Effector CD4-positive, alpha-beta T cell (primary cell): ENCODE measurements at regions not wholly inside any gene's neighbourhood (a gene's known extent, or its start where the extent isn't known, plus 50 kb on each side); places are given as distances from the start of the nearest gene placed in this dataset.

ENCODE experiments used
- DNase-seq: peaks from one replicate; pipeline ENCODE4 v3.0.0-alpha.2; 2020

DNA sequence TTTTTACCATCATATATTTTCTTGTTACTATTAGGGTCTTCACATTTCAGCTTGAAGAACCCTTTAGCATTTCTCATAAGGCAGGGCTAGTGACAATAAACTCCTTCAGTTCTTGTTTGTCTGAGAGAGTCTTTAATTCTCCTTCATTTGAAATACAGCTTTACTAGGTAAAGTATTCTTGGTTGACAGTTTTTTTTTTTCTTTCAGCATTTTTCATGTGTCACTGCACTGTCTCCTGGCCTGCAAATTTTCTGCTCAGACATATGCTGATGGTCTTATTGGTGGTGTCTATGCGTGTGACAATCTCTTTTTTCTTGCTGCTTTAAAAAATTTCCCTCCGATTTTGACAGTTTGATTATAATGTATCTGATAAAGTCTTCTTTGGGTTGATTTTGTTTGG is 399.9 kb downstream of the SH3GL2 start:
- no peak for DNase-seq

DNA sequence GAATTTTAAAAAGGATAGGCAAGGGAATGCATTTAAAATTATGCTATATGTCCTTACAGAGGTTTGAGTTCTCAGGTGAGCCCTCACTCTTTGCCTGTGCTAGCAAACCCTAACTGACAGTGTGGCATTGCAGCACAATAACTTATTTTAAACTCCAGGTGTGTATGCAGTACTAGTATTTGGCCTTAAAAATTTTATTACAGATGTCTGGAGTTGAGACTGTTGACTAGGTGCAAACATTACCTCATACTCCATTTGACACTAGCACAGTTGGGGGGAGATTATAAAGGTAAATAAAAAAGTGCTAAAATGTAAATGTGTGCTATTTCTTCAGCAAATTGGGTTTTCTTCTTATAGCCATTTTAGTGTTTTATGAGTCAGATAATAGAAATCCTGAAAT is 407.7 kb downstream of the SH3GL2 start:
- no peak for DNase-seq

DNA sequence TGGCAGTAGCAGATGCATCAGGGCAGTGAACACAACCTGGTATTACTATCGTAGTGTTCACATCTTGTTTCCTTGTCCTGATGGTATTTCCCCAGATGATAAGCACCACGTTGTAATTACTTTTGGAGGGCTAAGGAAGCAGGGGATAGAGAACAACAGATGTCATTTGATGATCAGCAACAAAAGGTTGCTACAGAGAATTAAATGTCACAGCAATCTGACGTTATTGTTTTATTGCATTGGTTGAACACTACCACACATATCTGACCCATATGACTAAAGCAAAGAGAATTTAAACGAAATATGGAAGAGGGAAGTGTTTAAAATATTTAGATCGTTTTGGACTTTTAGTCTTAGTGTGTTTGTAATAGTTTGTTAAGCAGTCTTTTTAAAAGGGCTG is 408.3 kb downstream of the SH3GL2 start:
- DNase-seq, result no peak

DNA sequence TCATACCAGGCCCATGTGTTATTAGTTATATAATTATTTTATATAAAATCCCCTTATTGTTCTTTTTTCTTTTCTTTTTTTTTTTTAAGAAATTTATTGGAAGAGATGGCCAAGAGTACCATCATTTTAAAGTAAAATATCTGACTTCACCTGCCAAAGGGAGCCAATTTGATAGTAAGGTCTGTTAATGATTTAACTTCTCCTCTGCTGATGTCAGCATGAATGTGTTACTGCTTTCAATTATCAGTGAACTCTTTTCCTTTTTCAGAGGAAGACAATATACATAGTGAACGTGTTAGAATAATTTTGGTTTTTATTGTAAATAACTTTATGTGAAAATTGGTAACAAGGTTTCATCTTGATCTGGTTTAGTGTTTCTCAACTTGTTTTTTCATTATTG is 409.6 kb downstream of the SH3GL2 start:
- DNase-seq, result no peak

DNA sequence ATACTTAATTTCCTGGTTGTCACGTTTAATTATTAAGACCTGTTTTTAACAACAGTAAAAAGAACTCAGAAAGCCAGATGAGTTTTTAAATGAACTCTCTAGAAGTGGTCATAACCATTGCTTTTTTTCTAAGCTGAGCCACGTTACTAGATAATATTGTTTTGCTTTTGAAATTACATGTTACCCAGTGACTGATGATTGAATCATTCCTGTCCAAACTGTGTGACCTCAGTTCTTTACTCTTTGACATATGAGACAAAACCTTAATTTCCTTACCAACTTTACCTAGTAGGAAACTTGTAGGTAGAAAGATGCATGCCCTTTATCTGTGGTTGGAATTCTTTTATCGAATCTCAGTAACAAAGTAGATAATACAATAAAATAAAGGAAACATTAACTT is 411.7 kb downstream of the SH3GL2 start:
- no peak for DNase-seq

DNA sequence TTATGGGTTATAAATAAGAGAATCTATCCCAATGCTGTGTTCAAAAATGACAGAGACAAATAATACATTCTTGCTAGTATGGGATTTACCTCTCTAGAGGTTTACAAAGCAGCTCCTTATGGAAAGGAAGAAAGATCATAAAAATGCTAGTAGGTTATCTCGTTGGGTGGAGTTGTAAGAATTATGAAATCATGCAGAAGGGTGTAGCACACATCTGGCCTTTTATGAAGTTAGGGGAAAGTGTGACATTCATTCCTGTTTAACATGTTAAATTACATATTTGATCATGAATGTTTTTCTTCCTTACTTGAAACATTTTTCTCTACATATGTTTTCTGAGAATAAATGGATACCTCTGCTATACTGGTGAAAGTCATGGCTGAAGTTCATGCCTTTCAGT is 414.2 kb downstream of the SH3GL2 start:
- no peak for DNase-seq

DNA sequence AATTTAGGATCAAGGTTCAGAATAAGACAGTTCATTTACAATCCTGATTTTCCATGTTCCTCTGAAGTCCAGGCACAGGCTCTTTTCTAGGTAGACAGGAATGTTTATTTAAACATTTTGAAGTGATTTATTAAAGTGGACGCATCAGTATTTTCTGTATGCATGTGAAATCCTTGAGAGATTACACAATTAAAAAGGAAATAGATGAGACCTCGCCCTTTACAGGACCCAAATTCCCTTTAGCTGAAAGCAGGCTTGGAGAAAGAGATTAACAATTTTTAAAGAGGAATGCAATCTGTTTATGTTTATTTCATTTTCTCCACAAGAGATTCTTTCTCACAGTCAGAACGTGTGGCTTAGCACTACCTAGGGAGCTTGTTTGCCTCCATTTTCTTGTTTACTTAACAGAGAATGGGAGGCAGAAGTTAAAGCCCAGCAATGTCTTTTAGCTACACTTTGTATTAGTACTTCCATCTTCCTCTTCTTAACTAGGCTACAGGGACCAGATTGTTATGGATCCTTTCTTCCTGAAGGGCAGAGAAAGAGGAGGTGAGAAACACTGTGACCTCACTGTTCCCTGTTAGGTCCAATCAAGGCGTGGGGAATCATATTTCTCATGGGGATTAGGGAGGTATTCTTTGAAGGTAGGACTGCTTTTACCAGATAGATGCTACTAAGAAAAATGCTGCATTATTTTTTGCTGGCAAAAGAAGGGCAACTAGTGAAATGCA is 416.0 kb downstream of the SH3GL2 start:
- no peak for DNase-seq

DNA sequence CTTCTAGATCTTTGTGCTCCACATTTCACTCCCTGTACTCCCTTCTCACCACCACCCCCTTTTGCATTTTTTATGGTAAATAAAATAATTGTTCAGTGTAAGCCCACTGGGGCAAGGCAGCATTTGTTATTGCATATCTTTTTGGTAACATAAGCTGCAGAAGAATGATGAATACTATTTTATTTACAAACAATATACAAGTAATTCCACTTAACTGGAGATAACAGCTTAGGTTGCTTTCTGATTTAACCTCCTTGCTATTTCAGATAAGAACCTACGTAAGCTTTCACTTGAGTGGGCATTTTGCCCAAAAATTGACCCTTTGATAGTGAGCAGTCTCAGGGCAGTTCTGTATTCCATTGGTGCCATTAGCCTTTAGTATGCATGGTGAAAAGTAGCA is 417.9 kb downstream of the SH3GL2 start:
- DNase-seq, result no peak

DNA sequence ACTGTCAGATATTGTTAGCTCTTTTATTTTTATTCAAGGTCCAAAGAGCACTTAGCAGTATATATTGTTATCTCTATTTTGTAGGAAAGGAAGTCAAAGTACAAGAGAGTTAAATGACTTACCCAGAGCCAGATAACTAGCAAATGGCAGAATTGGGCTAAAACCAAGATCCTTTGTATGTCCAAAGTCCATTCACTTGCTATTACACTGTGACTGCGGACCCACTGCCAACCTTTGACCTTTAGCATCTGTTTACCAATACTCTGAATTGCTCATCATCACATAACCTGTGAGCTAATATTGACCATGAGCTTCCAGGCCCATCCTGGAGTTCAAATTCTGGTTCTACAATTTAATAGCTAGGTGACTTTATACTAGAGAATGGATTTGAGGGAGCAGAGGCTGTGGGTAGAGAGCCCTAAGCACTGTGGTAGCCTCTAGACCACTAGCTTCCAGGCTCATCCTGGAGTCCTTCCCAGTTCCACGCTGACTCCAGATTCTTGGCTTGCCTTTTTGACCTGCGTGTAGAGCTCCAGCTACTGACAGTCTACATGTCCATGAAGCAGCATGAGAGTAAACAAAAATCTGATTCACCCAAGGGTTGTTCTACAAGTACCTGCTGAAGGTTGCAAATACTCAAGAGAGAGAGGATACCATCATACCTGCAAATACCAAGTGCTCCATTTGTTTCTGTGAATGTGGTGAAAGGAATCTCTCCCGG is 424.0 kb downstream of the SH3GL2 start:
- no peak for DNase-seq

DNA sequence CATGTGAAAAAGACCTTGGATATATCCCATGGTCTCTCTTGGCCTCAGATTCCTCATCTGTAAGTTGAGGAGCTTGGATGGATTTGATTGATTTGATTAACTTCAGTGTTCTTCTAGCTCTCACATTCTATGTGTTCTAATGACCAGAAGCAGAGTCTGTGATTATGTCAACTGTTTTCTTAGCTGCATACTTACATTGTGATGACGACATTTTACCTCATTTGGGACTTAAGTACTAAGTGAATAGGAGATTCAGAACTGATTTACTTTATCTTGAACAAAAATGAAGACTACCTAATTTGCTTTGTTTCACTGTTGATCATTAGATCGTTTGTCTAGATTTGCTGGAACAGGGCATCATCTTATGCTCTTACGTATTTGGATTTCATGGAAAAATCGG is 427.7 kb downstream of the SH3GL2 start:
- no peak for DNase-seq

DNA sequence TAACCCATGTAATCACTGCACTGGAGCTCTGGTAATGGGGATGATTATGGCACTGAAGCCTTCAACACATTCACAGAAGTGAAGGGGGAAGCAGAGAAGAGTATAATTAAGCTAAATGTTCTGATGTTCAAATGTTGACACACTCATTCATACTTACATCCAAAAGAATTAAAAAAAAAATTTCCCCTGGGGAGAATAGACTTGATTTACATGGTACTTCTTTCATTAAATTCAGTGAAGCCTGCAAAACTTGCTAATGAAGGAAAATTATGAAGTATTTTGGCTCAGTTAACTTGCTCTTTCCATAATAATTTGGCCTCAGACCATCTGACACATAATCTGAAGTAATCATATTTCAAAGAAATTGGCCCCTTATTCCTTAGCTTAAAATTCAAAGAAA is 428.8 kb downstream of the SH3GL2 start:
- DNase-seq, result no peak

DNA sequence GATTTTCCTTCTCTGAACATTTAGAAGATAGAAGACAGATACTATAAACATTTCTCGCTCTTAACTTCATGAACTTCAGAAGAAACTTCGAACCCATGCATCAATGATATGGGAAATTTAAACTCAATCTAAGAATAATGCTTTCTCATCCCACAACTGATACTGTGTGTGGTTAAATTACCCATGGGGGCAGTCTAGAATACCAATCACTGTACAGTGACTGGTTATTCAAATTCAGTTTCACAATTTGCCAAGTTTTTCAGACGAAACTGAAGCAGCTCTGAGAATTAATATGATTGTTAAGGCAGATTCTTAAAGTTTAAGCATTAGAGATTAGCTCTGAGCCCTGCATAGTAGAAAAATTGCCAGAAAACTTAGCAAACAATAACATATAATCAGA is 431.0 kb downstream of the SH3GL2 start:
- no peak for DNase-seq

DNA sequence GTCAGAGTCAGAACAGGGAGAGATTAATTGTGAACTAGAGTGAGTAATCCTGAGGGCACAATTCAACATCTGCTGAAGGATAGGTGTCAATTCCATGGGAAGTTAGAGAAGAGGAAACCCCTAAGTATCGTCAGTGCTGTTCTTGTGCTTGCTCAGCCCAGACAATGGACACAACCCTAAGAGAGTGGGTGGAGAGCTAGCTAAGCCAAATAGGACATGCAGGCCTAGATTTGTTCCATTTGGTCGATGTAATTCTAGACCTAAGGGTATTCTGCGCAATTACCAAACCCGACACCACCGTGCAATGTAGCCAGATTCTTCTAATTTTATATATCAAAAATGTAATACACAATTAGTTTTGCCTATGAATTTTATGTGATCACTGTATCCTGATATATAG is 431.6 kb downstream of the SH3GL2 start:
- no peak for DNase-seq

DNA sequence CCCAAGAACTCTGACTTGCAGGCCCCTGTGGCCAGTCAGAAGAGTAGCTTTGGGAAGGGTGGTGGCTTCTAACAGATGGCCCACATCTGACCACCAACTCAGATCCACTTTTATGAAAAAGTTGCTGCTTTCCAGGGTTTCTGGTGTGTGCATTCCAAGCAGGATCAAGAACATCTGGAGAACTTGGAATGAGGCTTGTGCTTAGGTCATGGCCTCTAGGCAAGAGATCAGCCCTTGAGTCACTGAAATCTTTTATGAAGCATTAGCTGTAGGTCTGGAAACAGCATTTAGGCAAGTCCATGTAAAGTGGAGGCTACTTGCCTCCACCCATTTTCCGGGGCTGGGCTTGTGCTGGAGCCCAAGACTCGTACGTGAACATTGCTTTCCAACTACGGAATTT is 433.3 kb downstream of the SH3GL2 start:
- no peak for DNase-seq

DNA sequence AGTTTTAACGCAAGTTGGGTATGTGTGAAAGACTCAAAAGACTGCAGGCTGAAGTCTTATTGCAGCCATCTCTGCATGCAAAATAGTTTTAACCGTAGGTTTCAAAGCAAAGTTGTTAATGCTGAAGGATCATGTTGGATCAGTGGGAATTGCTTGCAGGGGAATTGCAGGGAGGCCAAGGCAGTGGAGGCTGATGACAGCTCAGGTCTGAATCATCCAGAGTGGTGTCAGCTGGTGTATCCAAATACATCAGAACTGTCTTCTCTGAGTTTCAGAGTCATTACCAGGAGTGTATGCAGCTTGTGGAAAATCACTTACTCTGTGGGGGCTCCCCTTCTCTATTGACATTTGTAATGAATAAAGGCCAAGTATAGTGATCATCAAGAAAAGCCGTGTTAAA is 435.7 kb downstream of the SH3GL2 start:
- no peak for DNase-seq

DNA sequence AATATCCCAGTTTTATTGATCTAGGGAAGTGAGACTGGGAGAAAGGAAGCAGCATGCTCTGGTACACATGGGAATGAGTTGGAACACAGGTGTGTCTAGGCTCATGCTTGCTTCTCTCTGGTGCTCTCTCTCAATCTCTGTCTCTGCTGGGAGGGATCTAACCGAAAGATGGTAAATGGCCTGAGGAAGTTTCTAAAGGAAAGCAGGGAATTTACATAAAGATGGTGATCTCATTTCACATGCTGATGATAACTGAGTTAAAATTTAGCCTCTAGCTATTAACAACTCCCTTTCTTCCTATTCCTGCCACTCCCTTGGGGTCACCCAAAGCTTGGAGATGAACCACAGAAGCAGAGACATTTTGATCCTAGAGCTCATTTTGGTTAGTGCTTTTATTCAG is 436.2 kb downstream of the SH3GL2 start:
- DNase-seq, result no peak

DNA sequence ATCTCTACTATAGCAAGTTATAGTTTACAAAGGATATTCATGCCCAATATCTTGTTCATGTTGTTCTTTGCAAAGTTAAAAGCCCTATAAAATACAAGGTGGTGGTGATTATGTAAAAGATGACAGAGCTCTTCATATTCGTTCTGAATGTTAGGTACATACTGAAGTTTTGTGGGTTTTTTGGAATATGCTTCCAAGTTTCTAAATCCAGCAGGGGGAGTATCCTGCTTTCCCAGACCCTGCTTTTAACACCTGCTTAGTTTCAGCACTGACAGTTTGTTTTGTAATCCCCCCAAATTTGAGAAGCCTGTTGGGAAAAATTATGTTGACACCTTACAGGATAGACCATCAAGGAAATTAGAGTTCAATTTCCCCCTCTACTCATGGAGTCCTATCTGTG is 438.3 kb downstream of the SH3GL2 start:
- no peak for DNase-seq

DNA sequence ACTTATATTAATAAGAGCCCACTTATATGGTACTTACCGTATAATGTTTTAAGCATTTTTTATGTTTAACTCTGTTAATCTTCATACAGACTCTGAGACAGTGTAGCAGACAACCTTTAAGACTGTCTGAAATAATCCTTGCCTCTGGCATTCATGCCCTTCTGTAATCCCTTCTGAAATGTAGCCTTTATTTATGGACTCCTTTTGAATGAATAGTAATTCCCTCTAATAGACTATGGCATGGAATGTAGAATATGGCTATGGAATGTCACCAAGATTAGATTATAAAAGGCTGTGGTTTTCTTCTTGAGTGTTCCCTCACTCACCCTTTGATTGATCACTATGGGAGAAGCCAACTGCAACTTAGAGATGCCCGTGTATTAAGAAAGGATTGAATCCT is 439.4 kb downstream of the SH3GL2 start:
- DNase-seq, result no peak

DNA sequence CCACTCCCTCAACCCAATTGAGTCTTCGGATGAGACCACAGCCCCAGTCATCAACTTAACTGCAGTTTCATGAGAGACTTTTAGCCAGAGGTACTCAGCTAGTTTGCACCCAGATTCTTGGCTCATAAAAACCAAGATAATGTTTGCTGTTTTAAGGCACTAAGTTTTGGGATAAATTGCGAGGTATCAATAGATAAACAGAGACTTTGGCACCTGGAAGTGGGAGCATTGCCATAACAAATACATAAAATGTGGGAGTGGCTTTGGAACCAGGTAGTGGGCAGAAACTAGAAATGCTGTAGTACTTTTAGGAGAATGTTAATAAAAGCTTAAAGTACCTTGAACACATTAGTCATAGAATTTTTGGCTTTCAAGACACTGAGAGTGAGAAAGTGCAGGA is 439.8 kb downstream of the SH3GL2 start:
- no peak for DNase-seq

DNA sequence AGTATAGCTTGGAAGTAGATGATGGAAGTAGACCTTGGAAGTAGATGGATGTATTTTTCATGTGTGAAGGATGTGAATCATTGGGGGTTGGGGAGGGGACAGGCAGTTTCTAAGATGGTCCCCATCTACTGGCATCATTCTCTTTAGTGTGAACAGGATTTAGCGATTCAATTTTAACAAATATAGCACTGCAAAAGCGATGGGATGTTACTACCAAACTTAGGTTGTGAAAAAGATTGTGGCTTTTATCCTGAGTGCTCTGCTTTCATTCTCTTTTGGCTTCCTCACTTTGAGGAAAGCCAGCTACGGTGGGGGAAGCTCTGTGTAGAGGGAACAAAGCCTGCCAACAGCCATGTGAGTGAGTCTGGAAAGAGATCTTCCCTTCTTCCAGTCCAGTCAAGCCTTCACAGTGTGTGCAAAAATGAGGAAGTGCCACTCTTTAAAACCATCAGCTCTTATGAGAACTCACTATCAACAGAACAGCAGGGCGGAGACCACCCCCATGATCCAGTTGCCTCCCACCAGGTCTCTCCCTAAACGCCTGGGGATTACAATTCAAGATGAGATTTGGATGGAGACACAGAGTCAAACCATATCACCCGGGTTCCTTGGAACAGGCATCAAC is 441.4 kb downstream of the SH3GL2 start:
- DNase-seq, result no peak

DNA sequence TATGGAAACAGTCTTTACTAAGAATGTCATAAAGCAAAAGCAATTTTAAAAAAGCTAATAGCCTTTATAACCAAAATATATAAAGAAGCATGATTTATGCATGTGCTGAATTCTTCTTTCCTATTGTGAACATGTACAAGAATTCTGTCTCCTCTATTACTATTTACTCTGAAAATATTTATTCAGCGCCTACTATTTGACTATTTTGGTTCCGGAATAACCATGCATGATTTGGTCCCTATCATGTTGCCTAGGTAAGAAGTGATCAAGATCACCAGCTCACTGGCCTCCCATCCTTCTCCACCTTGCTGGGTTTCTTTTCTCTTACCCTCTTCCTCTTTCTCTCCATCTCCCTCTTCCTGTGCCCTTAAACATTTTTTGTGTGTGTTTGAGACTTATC is 443.8 kb downstream of the SH3GL2 start:
- no peak for DNase-seq

DNA sequence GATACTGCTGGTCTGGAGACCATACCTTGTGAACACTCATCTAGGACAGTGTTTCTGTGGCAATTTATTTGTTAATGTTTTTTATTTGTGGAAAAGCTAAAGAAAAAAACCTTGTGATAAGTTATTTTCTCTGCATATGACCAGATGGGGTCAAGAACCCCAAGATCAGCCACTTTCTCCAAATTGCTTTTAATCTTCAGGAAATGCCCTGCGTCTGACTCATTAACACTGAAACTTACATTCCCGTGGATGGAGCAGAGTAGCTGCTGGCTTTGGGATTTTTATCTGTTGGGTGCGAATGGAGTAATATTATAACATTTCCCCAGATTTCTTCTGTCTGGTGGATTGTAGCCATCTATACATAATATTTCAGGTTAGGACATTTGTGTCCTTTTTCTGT is 444.5 kb downstream of the SH3GL2 start:
- DNase-seq, result no peak

DNA sequence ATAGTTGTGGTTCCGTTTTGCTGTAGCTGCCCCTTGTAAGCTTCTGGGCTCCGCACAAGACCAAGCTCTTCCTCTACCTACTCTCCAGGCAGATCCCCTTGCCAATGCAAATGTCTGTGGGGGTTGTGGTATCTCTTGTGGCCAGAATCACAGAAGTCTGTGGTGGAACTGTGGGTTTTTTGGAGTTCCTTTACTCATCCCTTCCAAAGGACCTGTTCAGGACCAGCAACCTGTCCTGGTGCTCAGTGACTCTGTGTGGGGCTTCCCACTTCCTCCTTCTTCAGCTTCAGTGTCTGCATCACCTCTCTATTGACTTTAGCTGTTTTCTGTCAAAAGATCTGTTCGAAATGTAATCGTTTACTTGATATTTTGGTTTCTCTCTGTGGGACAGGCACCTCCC is 441.3 kb upstream of the ADAMTSL1 start:
- no peak for DNase-seq

DNA sequence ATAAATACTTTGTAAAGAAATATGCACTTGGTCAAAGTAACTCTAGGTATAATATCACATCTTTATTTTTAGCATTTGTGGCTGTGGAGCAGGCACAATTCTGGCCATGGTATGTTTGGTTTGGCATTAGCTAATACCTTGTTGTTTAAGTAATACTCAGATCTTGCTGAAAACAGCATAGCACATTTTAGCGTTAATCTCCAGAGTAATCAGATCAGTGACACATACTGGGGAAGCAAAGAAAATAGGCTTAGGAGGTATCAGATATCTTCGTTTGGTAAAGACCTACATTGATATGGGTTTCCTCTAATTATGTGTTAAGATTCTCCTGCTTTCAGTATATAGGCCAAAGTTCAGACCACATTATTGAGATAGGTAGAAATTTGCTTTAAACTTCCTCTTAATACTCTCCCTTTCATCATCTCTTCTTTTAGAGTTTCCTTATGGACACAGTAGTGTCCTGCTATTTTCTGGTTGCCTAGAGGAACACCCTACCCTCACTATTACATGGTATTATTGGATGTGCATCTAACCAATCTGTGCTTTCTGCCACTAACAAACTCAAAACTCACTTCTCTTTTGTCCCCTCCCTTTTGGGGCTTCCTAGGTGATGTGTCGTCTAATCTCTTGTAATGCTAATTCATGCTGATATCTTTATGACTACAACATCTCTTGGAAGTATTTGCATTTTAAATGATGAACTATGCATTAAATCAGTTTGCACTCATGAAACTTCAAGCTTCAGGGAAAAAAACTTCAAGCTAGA is 437.3 kb upstream of the ADAMTSL1 start:
- DNase-seq, result no peak
